GM19372 (cell line): ENCODE measurements at regions not wholly inside any gene's neighbourhood (a gene's known extent, or its start where the extent isn't known, plus 50 kb on each side); places are given as distances from the start of the nearest gene placed in this dataset.
"Not testable (repeated sequence)": the region's sequence is repeated elsewhere in the genome, so short reads cannot be mapped to it uniquely, and the experiment has no call there.

Source experiments
- ATAC-seq: cut with Tn5 transposase; IDR thresholded peaks from one replicate; pipeline ENCODE4 v1.9.1; 2021; ENCODE audit warnings: mild to moderate bottlenecking, low read depth, moderate library complexity; ENCODE audit not compliant: unreplicated experiment

DNA sequence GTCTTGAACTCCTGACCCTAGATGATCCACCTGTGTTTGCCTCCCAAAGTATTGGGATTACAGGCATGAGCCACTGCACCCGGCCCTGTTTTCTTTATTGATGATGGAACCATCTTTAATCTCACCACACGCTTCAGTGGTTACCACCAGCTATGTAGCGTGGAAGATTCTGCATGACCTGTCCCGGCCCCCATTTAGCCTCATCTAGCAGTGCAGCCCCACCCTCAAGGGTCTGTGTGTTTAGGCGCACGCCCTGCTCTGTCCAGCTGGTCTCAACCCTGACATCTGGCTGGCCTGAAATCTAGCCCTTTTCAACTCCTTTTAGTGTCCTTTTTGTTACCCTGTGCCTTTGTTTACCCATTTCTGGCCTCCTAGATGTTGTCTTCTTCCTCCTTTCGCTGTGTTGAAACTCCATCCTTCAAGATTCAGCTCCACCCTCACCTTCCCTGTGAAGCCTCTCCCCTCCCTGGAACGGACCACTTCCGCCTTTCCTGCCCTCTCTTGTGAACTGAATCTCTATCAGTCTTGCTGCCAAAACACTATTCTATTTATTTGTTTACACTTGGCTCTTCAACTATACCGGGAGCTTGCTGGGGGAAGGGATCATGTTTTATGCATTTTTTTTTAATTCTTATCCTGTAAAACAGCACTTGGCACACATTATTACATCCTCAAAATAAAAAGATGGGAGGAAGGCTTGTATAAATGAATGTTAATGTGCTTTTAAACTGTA is 101.0 kb upstream of the MTHFD1L start:
- ATAC-seq, result no peak

DNA sequence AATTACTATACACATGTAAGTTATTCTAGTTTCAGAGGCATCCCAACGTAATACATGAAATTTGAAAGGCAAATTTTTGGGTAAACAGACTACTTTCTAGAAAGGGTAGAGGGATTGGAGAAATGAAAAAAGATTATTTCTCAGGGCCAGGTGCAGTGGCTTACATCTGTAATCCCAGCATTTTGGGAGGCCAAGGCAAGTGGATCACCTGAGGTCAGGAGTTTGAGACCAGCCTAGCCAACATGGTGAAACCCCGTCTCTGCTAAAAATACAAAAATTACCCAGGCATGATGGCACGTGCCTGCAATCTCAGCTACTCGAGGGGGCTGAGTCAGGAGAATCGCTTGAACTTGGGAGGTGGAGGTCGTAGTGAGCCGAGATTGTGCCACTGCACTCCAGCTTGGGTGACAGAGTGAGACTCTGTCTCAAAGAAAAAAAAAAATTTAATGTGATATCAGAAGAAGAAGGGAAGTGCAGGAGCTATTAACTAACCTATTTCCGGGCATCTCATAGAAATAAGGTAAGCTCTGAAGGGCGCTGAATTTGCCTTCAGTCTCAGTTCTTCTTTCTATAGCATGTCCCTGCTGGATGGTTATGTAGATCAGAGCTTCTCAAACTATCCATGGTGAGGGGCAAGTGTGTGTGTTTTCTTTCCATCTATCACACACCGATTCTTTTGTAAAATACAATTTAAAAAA is 100.3 kb upstream of the MTHFD1L start:
- peak; percentile 76 for ATAC-seq

DNA sequence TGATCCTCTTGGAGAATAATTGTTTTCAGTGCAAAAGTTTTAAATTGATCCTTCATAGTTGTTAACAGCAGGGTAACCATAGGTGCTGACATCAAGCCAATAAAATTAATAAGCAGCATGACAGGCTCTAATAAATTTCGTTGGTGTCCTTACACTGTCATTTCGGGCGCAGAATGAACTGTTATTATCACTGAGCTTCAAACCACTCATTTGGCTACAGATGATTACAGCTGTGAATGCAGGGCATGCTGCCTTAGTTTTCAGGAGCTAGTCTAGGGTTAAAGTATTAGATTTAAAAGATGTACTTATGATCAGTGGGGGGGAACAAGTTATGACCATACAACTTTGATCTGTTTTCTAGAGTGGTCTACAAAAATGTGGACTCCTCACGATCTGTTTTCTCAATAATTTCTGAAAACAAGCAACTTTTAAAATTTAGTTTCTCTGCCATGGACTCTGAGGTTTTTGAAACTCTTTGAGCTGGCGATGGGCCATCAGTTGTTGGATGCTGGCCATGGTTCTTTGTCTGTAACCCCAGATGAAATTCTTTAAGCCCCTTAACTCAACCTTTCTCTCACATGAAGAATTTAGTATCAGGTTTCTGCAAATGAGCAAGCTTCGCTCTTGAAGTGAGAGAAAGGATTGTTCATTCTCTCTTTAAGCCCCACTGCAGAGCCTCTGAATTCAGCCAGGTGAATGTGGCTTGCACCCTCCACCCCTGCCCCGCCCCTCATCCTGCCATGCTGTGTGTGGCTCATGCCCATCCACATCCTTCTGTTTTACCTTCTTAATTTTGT is 99.1 kb upstream of the MTHFD1L start:
- ATAC-seq, result no peak

DNA sequence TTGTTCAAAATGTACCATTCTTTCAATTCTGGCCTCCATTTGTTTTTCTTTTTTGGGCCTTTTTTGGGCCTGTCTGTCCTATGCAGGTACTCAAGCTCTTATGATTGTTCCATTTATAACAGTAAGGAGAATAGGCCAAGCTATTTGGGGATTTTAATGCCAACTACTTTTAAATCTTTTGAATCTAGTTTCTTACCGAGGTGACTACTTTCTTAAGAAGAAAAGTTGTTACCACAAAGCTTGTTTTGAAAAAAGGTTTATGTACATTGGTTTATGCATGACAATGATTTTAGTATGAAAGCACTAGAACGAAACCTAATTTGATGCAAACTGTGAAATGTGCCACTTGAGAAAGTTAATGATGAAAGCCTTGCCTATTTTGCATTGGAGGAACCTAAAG is 98.3 kb upstream of the MTHFD1L start:
- ATAC-seq, result no peak

DNA sequence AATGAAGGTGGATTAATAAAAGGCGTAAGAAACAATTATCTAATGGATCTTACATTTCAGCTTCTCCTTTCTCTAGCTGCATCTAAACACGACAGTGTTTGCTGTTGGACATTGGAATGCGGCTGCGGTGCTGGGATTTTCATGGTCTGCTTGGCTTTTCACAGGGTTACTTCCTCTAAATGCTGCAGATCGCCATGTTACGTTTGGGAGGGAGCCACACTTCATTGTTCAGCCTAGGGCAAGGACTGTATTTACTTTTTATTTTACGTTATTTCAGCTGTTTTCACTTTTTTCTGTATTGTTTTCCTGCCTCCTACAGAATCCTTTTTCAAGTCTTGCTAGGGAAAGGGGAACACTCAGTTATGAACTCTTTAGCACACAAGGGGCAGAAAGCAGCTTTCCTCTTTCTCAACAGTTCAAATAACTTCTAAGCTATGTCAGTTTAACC is 97.9 kb upstream of the MTHFD1L start:
- ATAC-seq, result no peak

DNA sequence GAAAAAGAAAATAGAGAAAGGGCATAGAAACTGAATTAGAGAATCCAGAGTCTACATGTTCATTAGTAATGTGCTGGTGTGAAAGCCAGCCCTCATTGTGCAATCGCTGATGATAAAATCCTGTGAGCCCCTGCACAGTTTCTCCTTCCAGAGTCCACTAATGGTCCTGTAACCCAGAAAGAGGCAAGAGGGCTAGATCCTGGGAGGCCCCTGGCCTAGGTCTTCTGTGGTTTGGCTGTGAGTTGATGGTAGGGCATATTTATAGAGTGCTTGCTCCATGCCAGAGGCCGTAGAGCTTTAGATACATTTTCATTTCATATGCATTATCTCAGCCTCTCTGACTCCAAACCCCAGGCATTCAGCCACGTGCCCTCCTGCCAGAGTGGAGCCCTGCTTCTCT is 94.9 kb upstream of the MTHFD1L start:
- no peak for ATAC-seq

DNA sequence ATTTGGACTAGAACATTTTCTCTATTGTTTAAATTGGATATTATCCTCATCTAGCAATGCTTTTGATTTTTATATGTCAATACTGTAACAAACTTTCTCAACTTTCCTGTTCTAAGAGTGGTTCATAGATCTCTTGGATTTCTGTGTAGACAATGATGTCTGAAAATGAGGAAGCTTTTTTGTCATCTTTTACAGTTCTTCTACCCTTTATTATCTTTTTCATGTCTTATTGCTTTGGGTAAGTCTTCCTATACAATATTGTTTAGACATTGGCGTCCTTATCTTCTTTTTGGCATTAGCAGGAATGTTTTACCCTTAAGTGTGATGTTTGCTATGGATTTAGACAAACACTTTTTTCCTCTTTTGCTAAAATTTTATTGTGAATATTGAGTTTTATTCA is 91.5 kb upstream of the MTHFD1L start:
- ATAC-seq, result no peak

DNA sequence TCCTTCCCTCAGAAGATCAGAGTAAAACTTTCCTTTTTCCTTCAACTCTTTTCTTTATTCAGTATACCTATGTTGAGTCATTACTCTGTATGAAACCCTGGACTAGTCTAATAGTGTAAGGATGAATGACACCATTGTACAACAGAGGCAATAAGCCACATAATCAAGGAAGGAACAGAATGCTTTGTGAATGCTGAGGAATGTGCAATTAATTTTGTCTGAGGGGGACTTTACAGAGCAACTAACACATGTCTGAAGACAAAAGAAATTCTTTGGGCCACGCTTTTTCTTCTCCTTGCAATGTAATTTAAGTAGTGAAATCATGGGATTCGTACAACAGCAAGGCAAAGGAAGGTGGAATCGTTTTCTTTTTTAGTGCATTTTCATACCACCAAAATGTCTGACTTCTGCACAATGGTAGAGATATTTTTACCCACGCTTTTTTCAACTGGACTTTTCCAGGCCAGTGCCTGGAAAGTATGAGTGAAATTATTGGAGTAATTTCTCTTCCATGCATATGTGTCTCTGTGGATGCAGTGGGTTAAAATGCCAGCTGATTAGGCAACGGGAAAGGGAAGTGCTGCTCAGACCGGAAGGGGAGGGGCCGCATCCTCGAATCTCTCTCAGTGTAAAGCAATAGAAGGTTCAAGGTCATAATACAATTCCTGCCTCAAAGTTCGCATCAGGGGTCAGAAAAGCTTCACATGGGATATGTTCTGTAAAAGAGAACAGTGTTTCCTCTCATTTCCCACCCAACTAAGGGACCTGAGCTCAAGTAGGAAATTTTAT is 89.9 kb upstream of the MTHFD1L start:
- no peak for ATAC-seq

DNA sequence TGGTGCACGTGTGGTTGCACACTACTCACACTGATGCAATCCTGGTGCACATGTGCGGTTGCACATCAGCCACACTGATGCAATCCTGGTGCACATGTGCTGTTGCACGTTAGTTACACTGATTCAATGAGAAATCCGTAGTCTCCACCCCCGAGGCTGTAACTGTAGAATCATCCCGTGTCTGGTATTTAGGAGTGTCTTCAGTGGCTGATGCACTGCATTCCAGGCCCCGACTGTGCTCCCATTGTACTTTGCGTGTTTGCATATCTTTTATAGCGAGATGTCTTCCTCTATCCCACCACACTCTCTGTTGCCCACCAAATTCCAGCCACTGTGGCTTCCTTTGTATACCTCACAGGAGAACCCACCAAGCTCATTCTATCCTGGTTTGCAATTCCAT is 87.8 kb upstream of the MTHFD1L start:
- no peak for ATAC-seq

DNA sequence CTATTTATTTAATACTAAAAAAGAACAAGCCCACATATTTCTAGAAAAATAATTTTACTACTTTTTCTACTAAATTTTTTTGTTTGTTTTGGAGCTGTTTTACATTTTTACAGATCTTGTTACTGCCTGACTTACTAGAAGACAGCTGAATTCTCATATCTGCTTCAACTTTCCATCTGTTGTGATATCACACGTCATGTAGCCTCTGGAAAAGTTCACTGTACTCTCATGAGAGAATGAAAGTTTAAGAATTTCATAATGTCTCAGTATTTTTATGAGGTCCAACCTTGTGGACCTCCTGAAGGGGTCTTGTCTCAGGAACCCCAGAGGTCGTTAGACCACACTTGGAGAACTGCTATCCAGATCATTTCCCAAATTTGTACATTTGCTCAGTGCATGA is 81.7 kb upstream of the MTHFD1L start:
- ATAC-seq, result no peak

DNA sequence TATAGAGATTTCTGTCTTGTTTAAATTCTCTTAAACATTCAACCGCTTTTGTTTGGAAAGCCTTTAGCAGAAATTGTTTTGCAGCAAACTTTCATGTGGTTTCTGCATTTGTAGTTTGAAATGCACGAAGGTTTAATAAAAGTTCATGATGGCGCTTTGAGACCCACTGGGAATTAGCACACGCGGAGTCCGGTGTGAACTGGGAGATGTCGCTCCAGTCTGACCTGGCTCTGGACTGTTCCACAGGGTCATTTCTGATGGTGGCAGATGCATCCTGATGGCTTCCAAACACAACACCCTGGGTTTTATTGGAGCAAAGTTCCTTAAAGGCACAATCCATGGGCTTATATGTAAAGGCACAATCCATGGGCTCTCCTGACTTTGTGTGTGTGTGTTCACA is 78.1 kb upstream of the MTHFD1L start:
- ATAC-seq, result no peak

DNA sequence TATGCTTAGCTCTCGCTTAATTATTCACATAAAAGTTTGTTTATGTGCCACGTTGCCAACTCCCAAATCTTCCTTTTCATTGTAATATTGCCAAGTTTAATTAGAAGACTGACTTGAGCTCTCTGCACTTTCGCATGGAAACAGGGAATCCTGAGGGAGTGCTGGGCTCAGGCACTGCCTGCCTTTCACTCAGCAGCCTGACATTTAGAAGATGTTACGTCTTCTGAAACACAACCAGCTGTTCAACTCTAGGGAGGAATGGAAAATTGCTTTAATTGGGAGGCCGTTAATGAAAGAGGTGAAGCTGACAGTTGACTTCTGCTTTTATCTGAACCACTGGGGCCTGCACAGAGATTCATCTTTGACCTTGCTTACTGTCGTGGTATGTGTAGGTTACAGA is 77.4 kb upstream of the MTHFD1L start:
- no peak for ATAC-seq

DNA sequence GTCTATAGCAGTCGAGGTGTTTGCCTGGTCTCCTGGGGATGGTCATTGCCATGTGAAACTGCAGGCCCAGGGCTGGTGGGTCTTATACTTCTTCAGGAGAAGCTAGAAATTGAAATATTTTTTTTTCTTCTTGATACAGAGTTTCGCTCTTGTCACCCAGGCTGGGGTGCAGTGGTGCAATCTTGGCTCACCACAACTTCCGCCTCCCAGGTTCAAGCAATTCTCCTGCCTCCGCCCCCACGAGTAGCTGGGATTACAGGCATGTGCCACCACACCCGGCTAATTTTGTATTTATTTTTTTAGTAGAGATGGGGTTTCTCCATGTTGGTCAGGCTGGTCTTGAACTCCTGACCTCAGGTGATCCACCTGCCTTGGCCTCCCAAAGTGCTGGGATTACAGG is 75.6 kb upstream of the MTHFD1L start:
- ATAC-seq, result not testable (repeated sequence)

DNA sequence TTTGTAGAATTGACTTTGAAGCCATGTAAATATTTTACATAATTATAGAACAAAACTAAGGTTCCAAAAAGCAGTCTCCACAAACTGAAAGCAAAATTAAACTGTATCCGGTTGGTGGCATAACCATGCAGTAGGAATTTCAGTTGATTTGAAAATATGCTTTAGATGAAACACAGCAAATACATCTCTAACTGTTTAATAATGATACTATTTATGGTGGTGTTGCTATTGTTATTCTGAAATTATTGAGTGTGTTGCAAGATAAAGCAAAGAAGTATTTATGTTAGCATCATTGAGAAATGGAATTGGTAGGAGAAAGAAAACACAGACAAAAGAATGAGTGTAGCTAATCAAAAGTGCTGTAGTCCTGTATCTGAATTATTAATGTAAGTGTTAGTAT is 73.8 kb upstream of the MTHFD1L start:
- no peak for ATAC-seq

DNA sequence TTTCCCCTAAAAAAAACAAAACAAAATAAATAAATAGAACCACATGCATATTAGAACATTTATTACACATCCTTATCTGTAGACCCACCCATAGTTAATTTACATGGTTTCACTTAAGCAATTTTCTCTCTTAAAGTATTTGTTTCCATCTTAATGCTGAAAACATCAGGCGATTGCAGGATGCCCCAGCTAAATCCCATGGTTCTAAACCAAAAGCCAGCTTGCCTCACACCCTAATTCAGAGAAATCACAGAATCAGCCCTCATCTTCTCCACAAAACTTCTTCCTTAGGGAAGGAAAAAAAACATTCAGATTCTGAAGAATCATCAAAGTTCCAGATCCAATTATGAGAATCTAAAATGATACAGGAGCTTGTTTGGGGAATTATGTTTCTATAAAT is 67.6 kb upstream of the MTHFD1L start:
- no peak for ATAC-seq

DNA sequence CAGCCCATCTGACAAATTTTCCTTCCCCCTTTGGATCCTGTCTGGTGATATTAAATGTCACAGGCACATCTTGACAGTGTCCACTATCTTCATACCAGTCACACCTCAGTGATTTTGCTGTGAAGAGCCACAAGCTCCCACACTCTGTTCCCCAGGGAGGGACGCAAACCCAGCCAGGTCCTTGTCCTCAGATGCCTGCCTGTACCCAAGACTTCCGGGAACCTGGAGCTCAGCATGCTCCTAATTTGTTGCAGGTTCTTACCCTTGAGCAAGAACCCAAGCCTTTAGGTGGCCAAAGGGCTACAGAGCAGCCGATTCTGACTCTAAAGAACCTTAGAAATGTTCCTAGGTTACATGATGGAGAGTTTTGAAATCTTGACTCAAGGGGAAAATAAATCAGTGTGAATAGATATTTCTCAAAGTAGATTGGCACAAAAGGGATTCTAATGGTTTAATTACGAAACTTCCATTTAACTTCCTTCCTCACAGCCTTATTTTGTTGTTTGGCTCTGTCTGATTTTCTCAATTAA is 66.2 kb upstream of the MTHFD1L start:
- no peak for ATAC-seq

DNA sequence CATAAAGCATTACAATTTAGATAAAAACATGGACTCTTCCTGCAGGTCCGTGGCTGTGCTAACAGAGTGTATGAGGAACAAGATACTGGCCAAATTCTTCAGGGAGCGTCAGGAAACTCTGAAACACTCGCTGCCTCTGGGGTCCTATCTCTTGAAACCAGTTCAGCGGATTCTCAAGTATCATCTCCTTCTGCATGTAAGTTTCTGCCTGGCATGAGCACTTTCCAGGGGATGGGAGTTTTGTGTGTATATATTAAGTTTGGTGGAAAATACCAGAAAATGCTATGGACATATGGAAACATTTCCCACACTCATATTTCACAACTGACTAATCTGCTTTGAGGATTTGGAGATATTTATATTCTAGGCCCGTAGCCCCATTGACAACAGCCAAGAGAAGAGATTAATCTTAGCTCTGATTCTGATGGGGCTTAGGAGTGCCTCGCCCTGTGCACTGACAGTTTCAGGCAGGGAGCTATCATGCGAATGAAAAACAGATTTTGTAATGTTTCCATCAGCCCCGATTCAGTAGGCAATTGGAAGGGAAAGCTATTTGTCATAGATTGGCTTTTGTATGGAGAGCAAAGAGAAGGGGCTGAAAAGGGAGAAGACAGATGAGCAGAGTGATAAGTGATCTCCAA is 64.7 kb upstream of the MTHFD1L start:
- ATAC-seq, result no peak

DNA sequence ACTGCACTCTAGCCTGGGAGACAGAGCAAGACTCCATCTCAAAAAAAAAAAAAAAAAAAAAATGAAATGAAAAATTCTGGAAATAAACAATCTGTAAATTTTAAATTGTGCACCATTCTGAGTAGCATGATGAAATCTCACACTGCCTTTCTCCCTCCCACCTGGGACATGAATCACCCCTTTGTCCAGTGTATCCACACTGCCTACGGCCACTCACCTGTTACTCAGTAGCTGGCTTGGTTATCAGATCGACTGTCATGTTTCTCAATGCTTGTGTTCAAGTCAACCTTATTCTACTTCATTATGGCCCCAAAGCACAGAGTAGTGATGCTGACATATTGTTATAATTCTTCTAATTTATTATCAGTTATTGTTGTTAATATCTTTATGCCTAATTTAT is 58.7 kb upstream of the MTHFD1L start:
- no peak for ATAC-seq

DNA sequence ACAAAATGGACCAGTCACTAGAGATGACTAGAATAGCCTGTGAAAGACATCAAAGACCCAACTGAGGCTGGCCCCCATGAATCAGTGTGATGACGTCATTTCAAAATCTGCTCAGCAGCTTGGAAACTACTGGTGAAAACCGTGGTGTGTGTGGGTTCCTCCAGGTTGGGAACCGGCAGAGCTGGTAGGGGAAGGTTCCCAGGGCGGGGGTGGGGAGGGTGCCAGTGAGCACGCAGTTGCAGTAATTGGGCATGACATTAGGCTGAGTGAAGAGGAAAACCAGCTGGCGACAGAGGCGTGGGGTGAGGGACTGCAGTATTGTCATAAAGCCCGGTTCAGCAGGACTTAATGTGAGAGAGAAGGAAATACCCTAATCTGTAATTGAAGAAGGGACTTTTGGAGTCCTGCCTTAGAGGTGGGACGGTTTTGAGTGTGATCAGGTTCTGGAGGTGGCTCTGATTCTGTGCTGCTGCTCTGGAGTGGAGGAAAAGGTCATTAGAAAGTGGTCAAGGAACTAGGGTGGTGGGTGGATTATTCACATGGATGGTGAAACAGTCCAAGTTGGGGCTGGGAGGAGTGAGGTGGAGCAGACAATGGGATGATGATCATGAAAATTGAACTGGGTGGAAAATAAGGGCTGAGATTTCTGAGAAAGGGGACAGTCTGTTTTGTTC is 52.0 kb upstream of the MTHFD1L start:
- ATAC-seq, result peak; percentile 61
